GM06990 (cell line): ENCODE measurements at regions not wholly inside any gene's neighbourhood (a gene's known extent, or its start where the extent isn't known, plus 50 kb on each side); places are given as distances from the start of the nearest gene placed in this dataset.

ENCODE experiments used
- DNase-seq: peaks from one replicate; pipeline ENCODE4 v3.0.0-alpha.2; 2011; ENCODE audit not compliant: insufficient read length; ENCODE audit errors: extremely low read depth
- H3K27me3 ChIP-seq: replicated peaks from 2 replicates; pipeline ENCODE4 v1.6.0; 2011; ENCODE audit warnings: low read length; ENCODE audit not compliant: control insufficient read depth, insufficient read depth
- H3K36me3 ChIP-seq: 2 replicates; pipeline ENCODE4 v1.5.1; 2011; ENCODE audit warnings: low read length; ENCODE audit not compliant: control insufficient read depth, insufficient read depth
- H3K4me3 ChIP-seq: replicated peaks from 2 replicates; pipeline ENCODE4 v1.5.1; 2011; ENCODE audit warnings: low read depth, mild to moderate bottlenecking, control low read depth, low read length
- TF ChIP-seq, protein P1 (sequence below): IDR thresholded peaks from 2 replicates; pipeline ENCODE4 v1.5.1; 2011; ENCODE audit warnings: low read length, control low read depth, mild to moderate bottlenecking, inconsistent platforms; ENCODE audit not compliant: insufficient read depth, poor library complexity, severe bottlenecking

DNA sequence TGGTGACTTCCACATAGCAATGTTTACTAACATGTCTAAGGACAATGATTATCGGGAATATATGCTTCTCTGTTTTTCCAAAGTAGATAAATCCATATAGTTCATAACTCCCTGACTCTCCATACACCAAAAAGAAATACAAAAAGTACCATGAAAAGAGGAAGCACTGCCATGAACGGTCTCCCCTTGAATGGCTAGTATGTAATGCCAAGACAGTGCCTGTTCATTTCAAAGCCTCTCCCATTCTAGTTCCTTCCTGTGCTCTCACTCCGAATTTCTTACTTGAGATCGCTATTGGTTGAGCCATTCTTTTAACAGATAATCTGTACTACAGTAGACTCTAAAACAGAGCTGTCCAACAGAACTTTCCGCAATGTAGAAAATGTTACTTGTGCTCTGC, 54.8 kb upstream of the EDN1 start:
- TF ChIP-seq, protein P1, sequence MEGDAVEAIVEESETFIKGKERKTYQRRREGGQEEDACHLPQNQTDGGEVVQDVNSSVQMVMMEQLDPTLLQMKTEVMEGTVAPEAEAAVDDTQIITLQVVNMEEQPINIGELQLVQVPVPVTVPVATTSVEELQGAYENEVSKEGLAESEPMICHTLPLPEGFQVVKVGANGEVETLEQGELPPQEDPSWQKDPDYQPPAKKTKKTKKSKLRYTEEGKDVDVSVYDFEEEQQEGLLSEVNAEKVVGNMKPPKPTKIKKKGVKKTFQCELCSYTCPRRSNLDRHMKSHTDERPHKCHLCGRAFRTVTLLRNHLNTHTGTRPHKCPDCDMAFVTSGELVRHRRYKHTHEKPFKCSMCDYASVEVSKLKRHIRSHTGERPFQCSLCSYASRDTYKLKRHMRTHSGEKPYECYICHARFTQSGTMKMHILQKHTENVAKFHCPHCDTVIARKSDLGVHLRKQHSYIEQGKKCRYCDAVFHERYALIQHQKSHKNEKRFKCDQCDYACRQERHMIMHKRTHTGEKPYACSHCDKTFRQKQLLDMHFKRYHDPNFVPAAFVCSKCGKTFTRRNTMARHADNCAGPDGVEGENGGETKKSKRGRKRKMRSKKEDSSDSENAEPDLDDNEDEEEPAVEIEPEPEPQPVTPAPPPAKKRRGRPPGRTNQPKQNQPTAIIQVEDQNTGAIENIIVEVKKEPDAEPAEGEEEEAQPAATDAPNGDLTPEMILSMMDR, result no peak
- no peak overlapping the region for H3K4me3 ChIP-seq
- H3K27me3 ChIP-seq, result no peaks in the 10 kb centered on the region
- no peaks in the 10 kb centered on the region for H3K36me3 ChIP-seq
- no peak for DNase-seq

DNA sequence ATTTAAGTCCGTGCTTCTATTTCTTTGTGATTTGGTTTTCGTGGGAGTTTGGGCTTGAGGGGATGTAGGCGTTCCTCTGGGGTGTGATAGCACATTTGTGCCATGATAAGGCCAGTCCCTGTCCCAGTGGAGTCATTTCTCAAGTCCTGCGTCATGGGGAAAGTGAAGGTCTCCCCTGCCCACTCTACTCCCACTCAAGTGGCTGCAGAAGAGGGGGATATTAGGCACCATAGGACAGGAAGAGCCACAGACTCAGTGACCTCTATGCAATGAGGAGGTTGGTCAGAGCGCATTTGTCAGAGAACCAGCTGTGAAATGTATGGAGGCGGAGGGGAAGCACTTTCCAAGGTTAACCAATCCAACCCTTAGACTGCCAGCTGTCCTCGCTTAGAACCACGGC, 51.9 kb upstream of the EDN1 start:
- Histone ChIP-seq H3K4me3 (no peak overlapping the region), H3K27me3 (no peaks in the 10 kb centered on the region), H3K36me3 (no peaks in the 10 kb centered on the region)
- DNase-seq, result no peak
- TF ChIP-seq, protein P1, result no peak
